Heart left ventricle (tissue), 16 donors: ENCODE measurements at regions not wholly inside any gene's neighbourhood (a gene's known extent, or its start where the extent isn't known, plus 50 kb on each side); places are given as distances from the start of the nearest gene placed in this dataset.

Experiments
- ATAC-seq, 4 donors: fragments of 200-7000 bp; cut with Tn5 transposase; one replicate each; pipeline ENCODE4 v1.9.1; 2020 to 2022; ENCODE audit warnings: moderate library complexity in 4 of 4, mild to moderate bottlenecking in 3 of 4, moderate number of reproducible peaks in 1 of 4
- DNase-seq, 5 donors: peaks; one replicate each; pipeline ENCODE4 v3.0.0-alpha.2; 2020
- H3K27ac ChIP-seq, 12 donors: fragments of 200-600 bp; sonication (generic) in 4 of 12; one replicate each; pipeline versions ENCODE4 v1.5.0 to v1.8.0; 2016 to 2022; ENCODE audit warnings: mild to moderate bottlenecking in 2 of 12
- H3K27me3 ChIP-seq, 9 donors: fragments of 200-600 bp; sonication (generic) in 2 of 9; one replicate each; pipeline versions ENCODE4 v1.5.1 to v1.8.0; 2016 to 2022; ENCODE audit warnings: mild to moderate bottlenecking in 3 of 9
- H3K36me3 ChIP-seq, 9 donors: fragments of 200-600 bp; sonication (generic) in 2 of 9; one replicate each; pipeline versions ENCODE4 v1.5.0 to v1.8.0; 2018 to 2022; ENCODE audit warnings: mild to moderate bottlenecking in 2 of 9
- H3K4me1 ChIP-seq, 12 donors: fragments of 200-600 bp; sonication (generic) in 4 of 12; one replicate each; pipeline versions ENCODE4 v1.5.0 to v1.8.0; 2016 to 2022; ENCODE audit warnings: mild to moderate bottlenecking in 3 of 12
- H3K4me3 ChIP-seq, 12 donors: fragments of 200-600 bp; sonication (generic) in 4 of 12; one replicate each; pipeline versions ENCODE4 v1.5.0 to v1.8.0; 2017 to 2022; ENCODE audit warnings: mild to moderate bottlenecking in 9 of 12, moderate library complexity in 4 of 12
- H3K9me3 ChIP-seq, 12 donors: fragments of 200-600 bp; sonication (generic) in 4 of 12; one replicate each; pipeline versions ENCODE4 v1.5.0 to v1.8.0; 2016 to 2022; ENCODE audit warnings: mild to moderate bottlenecking in 1 of 12
- POLR2A ChIP-seq, 2 donors: fragments of 450-650 bp; IDR thresholded peaks; one replicate each; pipeline ENCODE4 v1.6.1; 2017; ENCODE audit warnings: antibody characterized with exemption in 2 of 2, mild to moderate bottlenecking in 2 of 2, moderate library complexity in 2 of 2
- WGBS, 4 donors: extraction: QIAGEN DNeasy Blood & Tissue Kit in 2 of 4; methylation state at CpG; one replicate each; pipeline versions ENCODE4 v1.1.5 to v1.1.7; 2013 to 2018; 5-methylcytosine and 5-hydroxymethylcytosine counted together
- intact Hi-C, 10 donors: fragments of 100-400 bp; cut with DNase I; formaldehyde crosslinking; loops; one replicate each; pipeline versions ENCODE4 v1.11.1 to v1.14.2; 2022
- TF ChIP-seq, protein P1 (sequence below), 12 donors: fragments of 200-600 bp; sonication (generic) in 4 of 12; IDR thresholded peaks; one replicate each; pipeline versions ENCODE4 v1.5.0 to v1.8.0; 2018 to 2022; ENCODE audit warnings: antibody characterized with exemption in 12 of 12, mild to moderate bottlenecking in 5 of 12
- donor health status: ischemic (EF 13 %, LVEDD 7.1; RV severe dilation, severe dysfunction).
- donor health status: healthy with polysubstance abuse.
- donor health status: DM: no; HTN: yes; CAD: no.
- donor health status: DM: no; HTN: no; CAD: no.
- donor health status: ischemic (EF 25% LVEDD 6.9; RV normal size, moderate dysfunction).
- donor health status: ischemic (EF 25% LVEDD 5.7; RV mildly dilated, moderate dysfunction).
- donor health status: healthy.
- donor health status: DM: yes; HTN: yes; CAD: no.
- donor health status: ischemic (EF 35%, LVEDD 5.7; RV mildly dilated, moderate dysfunction).
- donor health status: nonischemic (EF 11% LVEDD 7.7; RV severe dilation, severe dysfunction).
- donor health status: DM: yes; HTN: yes; CAD: no.
- donor health status: PGD.
- donor health status: ischemic (EF 29% LVEDD 5.4; RV normal size, mild dysfunction).
- donor health status: nonischemic (EF 23%, LVEDD 6.1; RV moderate dilation, normal function).

DNA sequence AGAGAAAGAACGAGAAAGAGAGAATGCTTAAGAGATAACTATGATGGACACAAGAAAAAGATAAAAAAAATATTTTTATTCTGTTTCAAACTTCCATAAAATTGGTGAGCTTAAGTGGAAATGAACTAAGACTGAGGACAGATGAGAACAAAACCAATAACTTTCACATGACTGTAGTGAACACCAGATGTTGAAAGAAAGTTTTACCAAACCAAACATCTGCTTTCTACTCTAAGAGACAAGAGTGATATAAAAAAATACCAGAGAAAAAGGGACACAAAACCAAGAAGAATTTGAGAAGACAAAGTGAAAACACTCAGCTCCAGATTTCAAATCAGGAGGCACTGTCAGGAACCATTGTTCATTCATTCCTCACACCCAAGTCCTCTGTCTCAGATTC, 147.9 kb downstream of the IMPG2 start:
- DNase-seq, result no peak
- peak overlapping the region in 3 of 12 donors; percentile 7 to 75 (median 43) for H3K27ac ChIP-seq

DNA sequence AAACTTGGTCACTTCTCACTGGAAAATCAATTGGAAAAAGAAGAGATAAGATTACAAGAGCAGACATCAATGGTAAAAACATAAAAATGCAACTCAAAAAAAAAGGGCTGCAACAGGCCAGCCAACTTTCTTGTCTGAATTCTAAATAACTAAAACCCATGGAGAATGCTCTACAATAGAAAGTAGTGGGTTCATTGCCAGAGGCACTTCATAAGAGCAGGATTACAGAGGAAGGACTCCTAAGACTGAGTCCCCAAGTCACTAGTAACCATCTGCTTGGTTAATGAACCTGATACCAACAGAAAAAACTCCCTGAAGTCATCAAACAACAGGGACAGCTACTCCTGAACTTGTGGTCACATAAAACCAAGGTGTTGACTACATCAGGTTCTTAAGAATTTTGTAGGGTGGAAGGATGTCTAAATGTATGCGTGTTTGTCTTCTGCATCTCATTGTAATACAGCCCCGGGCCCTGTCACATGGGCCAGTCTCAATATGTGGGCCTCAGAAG, 148.6 kb downstream of the IMPG2 start:
- ATAC-seq, result peak in 1 of 4 donors; percentile 51
- WGBS, 4 donors, result 91 to 96% (median 94%) methylated on average over 2 of the region's 2 CpGs
- intact Hi-C loops, result loop anchor here in 1 of 10 donors (5.0 kb wide), 1 partner anchor 184 kb away; no protein-coding TSS in a partner anchor
- Histone ChIP-seq H3K4me1 (peaks cover 0 to 27% (median 0%) of the 10 kb centered on the region in 12 donors), H3K27me3 (no peaks in the 10 kb centered on the region), H3K36me3 (no peaks in the 10 kb centered on the region), H3K27ac (peak overlapping the region in 4 of 12 donors; percentile 7 to 75 (median 32)), H3K4me3 (no peak overlapping the region), H3K9me3 (peaks cover 0 to 9% (median 0%) of the 10 kb centered on the region in 12 donors)
- no peak for DNase-seq
- no peak for TF ChIP-seq POLR2A (IDR thresholded peaks at IDR 0.05)
- TF ChIP-seq, protein P1, sequence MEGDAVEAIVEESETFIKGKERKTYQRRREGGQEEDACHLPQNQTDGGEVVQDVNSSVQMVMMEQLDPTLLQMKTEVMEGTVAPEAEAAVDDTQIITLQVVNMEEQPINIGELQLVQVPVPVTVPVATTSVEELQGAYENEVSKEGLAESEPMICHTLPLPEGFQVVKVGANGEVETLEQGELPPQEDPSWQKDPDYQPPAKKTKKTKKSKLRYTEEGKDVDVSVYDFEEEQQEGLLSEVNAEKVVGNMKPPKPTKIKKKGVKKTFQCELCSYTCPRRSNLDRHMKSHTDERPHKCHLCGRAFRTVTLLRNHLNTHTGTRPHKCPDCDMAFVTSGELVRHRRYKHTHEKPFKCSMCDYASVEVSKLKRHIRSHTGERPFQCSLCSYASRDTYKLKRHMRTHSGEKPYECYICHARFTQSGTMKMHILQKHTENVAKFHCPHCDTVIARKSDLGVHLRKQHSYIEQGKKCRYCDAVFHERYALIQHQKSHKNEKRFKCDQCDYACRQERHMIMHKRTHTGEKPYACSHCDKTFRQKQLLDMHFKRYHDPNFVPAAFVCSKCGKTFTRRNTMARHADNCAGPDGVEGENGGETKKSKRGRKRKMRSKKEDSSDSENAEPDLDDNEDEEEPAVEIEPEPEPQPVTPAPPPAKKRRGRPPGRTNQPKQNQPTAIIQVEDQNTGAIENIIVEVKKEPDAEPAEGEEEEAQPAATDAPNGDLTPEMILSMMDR (IDR thresholded peaks at IDR 0.05), result no peak

More for the DNA sequence above, 147.9 kb downstream of the IMPG2 start:
- Histone ChIP-seq H3K4me3 (no peak overlapping the region), H3K36me3 (no peaks in the 10 kb centered on the region), H3K9me3 (peaks cover 0 to 9% (median 0%) of the 10 kb centered on the region in 12 donors), H3K27me3 (no peaks in the 10 kb centered on the region), H3K4me1 (peaks cover 0 to 27% (median 0%) of the 10 kb centered on the region in 12 donors)
- ATAC-seq, result no peak
- TF ChIP-seq, protein P1 (IDR thresholded peaks at IDR 0.05), result no peak
- no peak for TF ChIP-seq POLR2A (IDR thresholded peaks at IDR 0.05)
- intact Hi-C loops, result loop anchor here in 1 of 10 donors (5.0 kb wide), 1 partner anchor 185 kb away; no protein-coding TSS in a partner anchor
- 39 to 58% (median 54%) methylated on average over 1 of the region's 1 CpG for WGBS, 4 donors

GRCh38 chr3:101170806-101171558, 149.4 kb downstream of the IMPG2 start:
- H3K27me3 ChIP-seq, result no peaks in the 10 kb centered on the region
- intact Hi-C loops, result loop anchor here in 1 of 10 donors (5.0 kb wide), 1 partner anchor 184 kb away; no protein-coding TSS in a partner anchor
- no peak overlapping the region for H3K4me3 ChIP-seq
- DNase-seq (no peak), ATAC-seq (peak in 2 of 4 donors; percentile 27 to 49)
- peaks cover 0 to 27% (median 0%) of the 10 kb centered on the region in 12 donors for H3K4me1 ChIP-seq
- TF ChIP-seq, protein P1 (IDR thresholded peaks at IDR 0.05), result no peak
- no peak for TF ChIP-seq POLR2A (IDR thresholded peaks at IDR 0.05)
- no peaks in the 10 kb centered on the region for H3K36me3 ChIP-seq
- peak overlapping the region in 7 of 12 donors; percentile 3 to 59 (median 52) for H3K27ac ChIP-seq
- 58 to 69% (median 68%) methylated on average over 5 of the region's 5 CpGs for WGBS, 4 donors
- H3K9me3 ChIP-seq, result peaks cover 0 to 9% (median 0%) of the 10 kb centered on the region in 12 donors
